Activated naive CD8-positive, alpha-beta T cell treated with anti-CD3 and anti-CD28 coated beads for 36 hours (primary cell): ENCODE measurements at regions not wholly inside any gene's neighbourhood (a gene's known extent, or its start where the extent isn't known, plus 50 kb on each side); places are given as distances from the start of the nearest gene placed in this dataset.
"Not testable (repeated sequence)": the region's sequence is repeated elsewhere in the genome, so short reads cannot be mapped to it uniquely, and the experiment has no call there.

ENCODE experiments used
- DNase-seq: peaks from one replicate; pipeline ENCODE4 v3.0.0; 2021
- H3K27ac Mint-ChIP-seq: one replicate; pipeline ENCODE4 v1.8.0; 2022; ENCODE audit warnings: mild to moderate bottlenecking, moderate library complexity, mixed read lengths
- H3K27me3 Mint-ChIP-seq: one replicate; pipeline ENCODE4 v1.8.0; 2022; ENCODE audit warnings: mild to moderate bottlenecking, mixed read lengths
- H3K36me3 Mint-ChIP-seq: one replicate; pipeline ENCODE4 v1.8.0; 2021; ENCODE audit warnings: mild to moderate bottlenecking, mixed read lengths
- H3K4me1 Mint-ChIP-seq: one replicate; pipeline ENCODE4 v1.8.0; 2021; ENCODE audit warnings: mixed read lengths
- H3K4me3 Mint-ChIP-seq: one replicate; pipeline ENCODE4 v1.8.0; 2022; ENCODE audit warnings: mild to moderate bottlenecking, moderate library complexity, mixed read lengths
- H3K9me3 Mint-ChIP-seq: one replicate; pipeline ENCODE4 v1.8.0; 2022; ENCODE audit warnings: mixed read lengths

- H3K9me3 Mint-ChIP-seq, H3K36me3 Mint-ChIP-seq, H3K4me3 Mint-ChIP-seq, H3K27ac Mint-ChIP-seq, DNase-seq, H3K4me1 Mint-ChIP-seq: not testable (repeated sequence)
- H3K27me3 Mint-ChIP-seq: peaks cover 10% of the 10 kb centered on the region
Observed at GRCh38 chr11:93065074-93065674, 95.7 kb downstream of the MTNR1B start.

GRCh38 chr11:93067881-93068390 is 98.5 kb downstream of the MTNR1B start:
- Mint-ChIP-seq H3K36me3 (no peaks in the 10 kb centered on the region), H3K4me1 (no peaks in the 10 kb centered on the region), H3K27me3 (peaks cover 10% of the 10 kb centered on the region), H3K27ac (no peak overlapping the region), H3K9me3 (no peaks in the 10 kb centered on the region), H3K4me3 (no peak overlapping the region)
- no peak for DNase-seq

- DNase-seq: no peak
- H3K27ac Mint-ChIP-seq: no peak overlapping the region
- no peaks in the 10 kb centered on the region for H3K36me3 Mint-ChIP-seq
- no peaks in the 10 kb centered on the region for H3K4me1 Mint-ChIP-seq
- no peaks in the 10 kb centered on the region for H3K9me3 Mint-ChIP-seq
- peaks cover 17% of the 10 kb centered on the region for H3K27me3 Mint-ChIP-seq
- no peak overlapping the region for H3K4me3 Mint-ChIP-seq
Observed at GRCh38 chr11:93072229-93072914, 102.9 kb downstream of the MTNR1B start.

GRCh38 chr11:93073026-93073425 is 103.6 kb downstream of the MTNR1B start:
- Mint-ChIP-seq H3K36me3 (no peaks in the 10 kb centered on the region), H3K27me3 (peaks cover 20% of the 10 kb centered on the region), H3K4me3 (no peak overlapping the region), H3K27ac (no peak overlapping the region), H3K4me1 (no peaks in the 10 kb centered on the region), H3K9me3 (no peaks in the 10 kb centered on the region)
- DNase-seq: no peak

- no peaks in the 10 kb centered on the region for H3K4me1 Mint-ChIP-seq
- no peak overlapping the region for H3K27ac Mint-ChIP-seq
- peaks cover 16% of the 10 kb centered on the region for H3K27me3 Mint-ChIP-seq
- DNase-seq: no peak
- no peak overlapping the region for H3K4me3 Mint-ChIP-seq
- H3K36me3 Mint-ChIP-seq: no peaks in the 10 kb centered on the region
- no peaks in the 10 kb centered on the region for H3K9me3 Mint-ChIP-seq
Observed at GRCh38 chr11:93073508-93074280, 104.2 kb downstream of the MTNR1B start.

GRCh38 chr11:93074352-93074751 is 104.9 kb downstream of the MTNR1B start:
- H3K9me3 Mint-ChIP-seq: no peaks in the 10 kb centered on the region
- no peaks in the 10 kb centered on the region for H3K4me1 Mint-ChIP-seq
- peaks cover 16% of the 10 kb centered on the region for H3K27me3 Mint-ChIP-seq

GRCh38 chr11:93075782-93076181 is 106.3 kb downstream of the MTNR1B start:
- H3K27me3 Mint-ChIP-seq: peaks cover 16% of the 10 kb centered on the region
- H3K27ac Mint-ChIP-seq: no peak overlapping the region
- H3K36me3 Mint-ChIP-seq: no peaks in the 10 kb centered on the region
- H3K4me1 Mint-ChIP-seq: no peaks in the 10 kb centered on the region
- no peak for DNase-seq
- H3K4me3 Mint-ChIP-seq: no peak overlapping the region
- no peaks in the 10 kb centered on the region for H3K9me3 Mint-ChIP-seq

More at GRCh38 chr11:93074352-93074751, 104.9 kb downstream of the MTNR1B start:
- no peak for DNase-seq
- Mint-ChIP-seq H3K36me3 (no peaks in the 10 kb centered on the region), H3K4me3 (no peak overlapping the region), H3K27ac (no peak overlapping the region)

- Mint-ChIP-seq H3K36me3 (no peaks in the 10 kb centered on the region), H3K9me3 (no peaks in the 10 kb centered on the region), H3K27me3 (peaks cover 8% of the 10 kb centered on the region), H3K4me3 (no peak overlapping the region), H3K27ac (no peak overlapping the region), H3K4me1 (no peaks in the 10 kb centered on the region)
- DNase-seq: no peak
Observed at GRCh38 chr11:93080146-93080759, 110.8 kb downstream of the MTNR1B start.

- Mint-ChIP-seq H3K4me1 (no peaks in the 10 kb centered on the region), H3K4me3 (no peak overlapping the region), H3K36me3 (no peaks in the 10 kb centered on the region), H3K9me3 (no peaks in the 10 kb centered on the region), H3K27me3 (peaks cover 3% of the 10 kb centered on the region), H3K27ac (no peak overlapping the region)
- DNase-seq: no peak
Observed at GRCh38 chr11:93081694-93082093, 112.2 kb downstream of the MTNR1B start.

- no peak overlapping the region for H3K27ac Mint-ChIP-seq
- H3K4me1 Mint-ChIP-seq: no peaks in the 10 kb centered on the region
- DNase-seq: no peak
- no peaks in the 10 kb centered on the region for H3K9me3 Mint-ChIP-seq
- no peaks in the 10 kb centered on the region for H3K36me3 Mint-ChIP-seq
- H3K27me3 Mint-ChIP-seq: peaks cover 1% of the 10 kb centered on the region
- H3K4me3 Mint-ChIP-seq: no peak overlapping the region
Observed at GRCh38 chr11:93082900-93083299, 113.4 kb downstream of the MTNR1B start.

GRCh38 chr11:93084727-93085505 is 112.9 kb downstream of the SLC36A4 start:
- no peak overlapping the region for H3K27ac Mint-ChIP-seq
- H3K4me1 Mint-ChIP-seq: no peaks in the 10 kb centered on the region
- no peak for DNase-seq
- H3K36me3 Mint-ChIP-seq: no peaks in the 10 kb centered on the region
- no peaks in the 10 kb centered on the region for H3K27me3 Mint-ChIP-seq
- H3K4me3 Mint-ChIP-seq: no peak overlapping the region
- H3K9me3 Mint-ChIP-seq: no peaks in the 10 kb centered on the region

GRCh38 chr11:93089474-93090102 is 108.2 kb downstream of the SLC36A4 start:
- DNase-seq: no peak
- Mint-ChIP-seq H3K9me3 (no peaks in the 10 kb centered on the region), H3K4me3 (no peak overlapping the region), H3K36me3 (no peaks in the 10 kb centered on the region), H3K4me1 (no peaks in the 10 kb centered on the region), H3K27ac (no peak overlapping the region), H3K27me3 (peaks cover 4% of the 10 kb centered on the region)
